ENCODE measurements at regions not wholly inside any gene's neighbourhood (a gene's known extent, or its start where the extent isn't known, plus 50 kb on each side); places are given as distances from the start of the nearest gene placed in this dataset.

GRCh38 chr2:8276026-8276425, 405.8 kb upstream of the ID2 start (continued):
- TF ChIP-seq YY1 (IDR thresholded peaks at IDR 0.05) (no peak), EGR1 (IDR thresholded peaks at IDR 0.05; ENCODE audit: low read depth in 2 of 2) (no peak), JUND (IDR thresholded peaks at IDR 0.05) (no peak)

- DNase-seq (ENCODE audit: low spot score): no peak
- H3K4me1 ChIP-seq (ENCODE audit: control insufficient read depth in 4 of 4, insufficient read depth in 4 of 4, low read length in 3 of 4): peaks cover 0 to 6% (median 4%) of the 10 kb centered on the region in 4 donors
- no peaks in the 10 kb centered on the region for H3K9me3 ChIP-seq (ENCODE audit: control insufficient read depth in 4 of 4, low read length in 3 of 4)
- TF ChIP-seq SP1 (IDR thresholded peaks at IDR 0.05) (no peak), EGR1 (IDR thresholded peaks at IDR 0.05; ENCODE audit: low read depth in 2 of 2) (no peak), MAX (IDR thresholded peaks at IDR 0.05) (no peak), ZBTB33 (IDR thresholded peaks at IDR 0.05) (no peak), CTCF (IDR thresholded peaks at IDR 0.05; ENCODE audit: low read depth, low read length, missing input control) (no peak), FOXA1 (IDR thresholded peaks at IDR 0.05) (no peak), REST (IDR thresholded peaks at IDR 0.05) (no peak), HNF4G (IDR thresholded peaks at IDR 0.05) (no peak), RXRA (IDR thresholded peaks at IDR 0.05) (no peak), YY1 (IDR thresholded peaks at IDR 0.05) (no peak), GABPA (IDR thresholded peaks at IDR 0.05 in 1 of 2, conservative IDR thresholded peaks at IDR 0.05 in 1 of 2) (no peak), ATF3 (IDR thresholded peaks at IDR 0.05) (no peak), NR2F2 (IDR thresholded peaks at IDR 0.05) (no peak), TAF1 (conservative IDR thresholded peaks at IDR 0.05) (no peak), RAD21 (IDR thresholded peaks at IDR 0.05) (no peak), FOXA2 (IDR thresholded peaks at IDR 0.05) (no peak)
- no peak overlapping the region for H3K9ac ChIP-seq (ENCODE audit: low read depth in 1 of 2, low read length in 2 of 2)
- no peak overlapping the region for H3K27ac ChIP-seq (ENCODE audit: low read depth in 1 of 2, low read length in 2 of 2)
- WGBS: 82% methylated on average over 10 of the region's 10 CpGs
- no peaks in the 10 kb centered on the region for H3K36me3 ChIP-seq (ENCODE audit: control insufficient read depth in 4 of 4, insufficient read depth in 3 of 4, low read depth in 1 of 4, low read length in 3 of 4)
- no peaks in the 10 kb centered on the region for H3K27me3 ChIP-seq (ENCODE audit: control insufficient read depth in 4 of 4, insufficient read depth in 4 of 4, low read length in 3 of 4)
- H3K4me3 ChIP-seq (ENCODE audit: low read depth in 1 of 3, low read length in 3 of 3): no peak overlapping the region
Observed at GRCh38 chr2:8277921-8278571, 403.8 kb upstream of the ID2 start.
